Breast epithelium (tissue), 3 donors: ENCODE measurements at regions not wholly inside any gene's neighbourhood (a gene's known extent, or its start where the extent isn't known, plus 50 kb on each side); places are given as distances from the start of the nearest gene placed in this dataset.

Source experiments
- POLR2A ChIP-seq: fragments of 450-650 bp; IDR thresholded peaks from one replicate; pipeline ENCODE4 v1.6.1; 2016; ENCODE audit warnings: antibody characterized with exemption, mild to moderate bottlenecking, moderate library complexity
- POLR2AphosphoS5 ChIP-seq, 3 donors: sonication (generic); formaldehyde crosslinking; IDR thresholded peaks; one replicate each; pipeline ENCODE4 v1.6.1; 2017; ENCODE audit warnings: antibody characterized with exemption in 3 of 3
- TF ChIP-seq, protein P1 (sequence below), 3 donors: fragments of 450-650 bp; IDR thresholded peaks; one replicate each; pipeline ENCODE4 v1.5.1; 2016 to 2017; ENCODE audit warnings: antibody characterized with exemption in 3 of 3, mild to moderate bottlenecking in 3 of 3, moderate library complexity in 3 of 3

DNA sequence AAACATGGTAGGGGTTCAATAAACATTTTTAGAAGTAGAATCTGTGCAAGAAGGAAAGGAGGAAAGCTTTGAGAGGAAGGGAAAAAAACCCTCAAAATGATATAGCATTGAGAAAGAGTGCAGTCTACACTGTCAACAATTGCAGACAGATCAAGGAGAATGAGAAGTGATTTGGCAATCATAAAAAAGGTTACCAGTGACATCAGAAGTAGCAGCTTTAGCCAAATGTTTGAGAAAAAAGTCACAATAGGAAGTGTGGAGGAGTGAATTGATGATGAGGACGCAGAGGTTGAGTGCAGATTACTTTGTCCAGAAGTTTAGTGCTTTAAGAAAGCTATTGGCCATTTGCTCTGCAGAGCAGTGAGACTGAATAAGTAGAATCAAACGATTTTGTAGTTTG lies 155.0 kb downstream of the GJA1 start:
- TF ChIP-seq POLR2AphosphoS5 (IDR thresholded peaks at IDR 0.05) (no peak), POLR2A (no peak)
- TF ChIP-seq, protein P1, sequence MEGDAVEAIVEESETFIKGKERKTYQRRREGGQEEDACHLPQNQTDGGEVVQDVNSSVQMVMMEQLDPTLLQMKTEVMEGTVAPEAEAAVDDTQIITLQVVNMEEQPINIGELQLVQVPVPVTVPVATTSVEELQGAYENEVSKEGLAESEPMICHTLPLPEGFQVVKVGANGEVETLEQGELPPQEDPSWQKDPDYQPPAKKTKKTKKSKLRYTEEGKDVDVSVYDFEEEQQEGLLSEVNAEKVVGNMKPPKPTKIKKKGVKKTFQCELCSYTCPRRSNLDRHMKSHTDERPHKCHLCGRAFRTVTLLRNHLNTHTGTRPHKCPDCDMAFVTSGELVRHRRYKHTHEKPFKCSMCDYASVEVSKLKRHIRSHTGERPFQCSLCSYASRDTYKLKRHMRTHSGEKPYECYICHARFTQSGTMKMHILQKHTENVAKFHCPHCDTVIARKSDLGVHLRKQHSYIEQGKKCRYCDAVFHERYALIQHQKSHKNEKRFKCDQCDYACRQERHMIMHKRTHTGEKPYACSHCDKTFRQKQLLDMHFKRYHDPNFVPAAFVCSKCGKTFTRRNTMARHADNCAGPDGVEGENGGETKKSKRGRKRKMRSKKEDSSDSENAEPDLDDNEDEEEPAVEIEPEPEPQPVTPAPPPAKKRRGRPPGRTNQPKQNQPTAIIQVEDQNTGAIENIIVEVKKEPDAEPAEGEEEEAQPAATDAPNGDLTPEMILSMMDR (IDR thresholded peaks at IDR 0.05) = no peak
